ENCODE measurements at regions not wholly inside any gene's neighbourhood (a gene's known extent, or its start where the extent isn't known, plus 50 kb on each side); places are given as distances from the start of the nearest gene placed in this dataset.
"Not testable (repeated sequence)": the region's sequence is repeated elsewhere in the genome, so short reads cannot be mapped to it uniquely, and the experiment has no call there.

GRCh38 chr2:53130441-53130943 lies 637.1 kb upstream of the CHAC2 start:
- Histone ChIP-seq H3K4me3 (no peak overlapping the region), H3K27ac (no peak overlapping the region), H3K36me3 (no peaks in the 10 kb centered on the region), H3K27me3 (no peaks in the 10 kb centered on the region), H3K9me3 (no peaks in the 10 kb centered on the region), H3K4me1 (no peaks in the 10 kb centered on the region)
- intact Hi-C loops (cut with DNase I; ENCODE audit: low total_unique reads): no loop called here
- no peak for DNase-seq
- TF ChIP-seq CTCF (IDR thresholded peaks at IDR 0.05): no peak
- TF ChIP-seq POLR2A (IDR thresholded peaks at IDR 0.05): no peak

GRCh38 chr2:53129851-53130250 lies 637.8 kb upstream of the CHAC2 start:
- intact Hi-C loops (cut with DNase I; ENCODE audit: low total_unique reads): no loop called here

GRCh38 chr2:53127061-53127650 lies 640.4 kb upstream of the CHAC2 start:
- no peaks in the 10 kb centered on the region for H3K36me3 ChIP-seq
- no peaks in the 10 kb centered on the region for H3K4me1 ChIP-seq
- intact Hi-C loops (cut with DNase I; ENCODE audit: low total_unique reads): no loop called here

More at GRCh38 chr2:53129851-53130250, 637.8 kb upstream of the CHAC2 start:
- no peaks in the 10 kb centered on the region for H3K36me3 ChIP-seq
- DNase-seq: no peak
- H3K27ac ChIP-seq: no peak overlapping the region
- H3K9me3 ChIP-seq: no peaks in the 10 kb centered on the region
- TF ChIP-seq POLR2A (IDR thresholded peaks at IDR 0.05) (no peak), CTCF (IDR thresholded peaks at IDR 0.05) (no peak)
- H3K4me3 ChIP-seq: no peak overlapping the region
- no peaks in the 10 kb centered on the region for H3K27me3 ChIP-seq
- H3K4me1 ChIP-seq: no peaks in the 10 kb centered on the region

GRCh38 chr2:53114991-53115390 lies 652.6 kb upstream of the CHAC2 start:
- DNase-seq: no peak
- H3K4me3 ChIP-seq: no peak overlapping the region
- TF ChIP-seq POLR2A (IDR thresholded peaks at IDR 0.05) (no peak), CTCF (IDR thresholded peaks at IDR 0.05) (no peak)
- no peaks in the 10 kb centered on the region for H3K9me3 ChIP-seq
- no peak overlapping the region for H3K27ac ChIP-seq
- no peaks in the 10 kb centered on the region for H3K36me3 ChIP-seq
- intact Hi-C loops (cut with DNase I; ENCODE audit: low total_unique reads): no loop called here
- H3K4me1 ChIP-seq: no peaks in the 10 kb centered on the region
- no peaks in the 10 kb centered on the region for H3K27me3 ChIP-seq

More at GRCh38 chr2:53127061-53127650, 640.4 kb upstream of the CHAC2 start:
- H3K27me3 ChIP-seq: no peaks in the 10 kb centered on the region
- no peaks in the 10 kb centered on the region for H3K9me3 ChIP-seq
- TF ChIP-seq CTCF (IDR thresholded peaks at IDR 0.05) (no peak), POLR2A (IDR thresholded peaks at IDR 0.05) (no peak)
- H3K27ac ChIP-seq: no peak overlapping the region
- no peak overlapping the region for H3K4me3 ChIP-seq
- no peak for DNase-seq

GRCh38 chr2:53114582-53114981 lies 653.0 kb upstream of the CHAC2 start:
- Histone ChIP-seq H3K36me3 (no peaks in the 10 kb centered on the region), H3K4me1 (no peaks in the 10 kb centered on the region), H3K9me3 (no peaks in the 10 kb centered on the region), H3K4me3 (no peak overlapping the region), H3K27ac (no peak overlapping the region), H3K27me3 (no peaks in the 10 kb centered on the region)
- no peak for DNase-seq
- intact Hi-C loops (cut with DNase I; ENCODE audit: low total_unique reads): no loop called here
- TF ChIP-seq CTCF (IDR thresholded peaks at IDR 0.05) (no peak), POLR2A (IDR thresholded peaks at IDR 0.05) (no peak)

- DNase-seq; intact Hi-C loops (cut with DNase I; ENCODE audit: low total_unique reads); H3K27me3 ChIP-seq: not testable (repeated sequence)
These were observed 655.2 kb upstream of the CHAC2 start for GRCh38 chr2:53112408-53112807.

More at GRCh38 chr2:53112408-53112807, 655.2 kb upstream of the CHAC2 start:
- H3K4me3 ChIP-seq, H3K9me3 ChIP-seq, H3K36me3 ChIP-seq, H3K27ac ChIP-seq, H3K4me1 ChIP-seq: not testable (repeated sequence)
